NCI-H2171 treated with DMSO at 0.1 percent for 48 hours (cell line): ENCODE measurements at regions not wholly inside any gene's neighbourhood (a gene's known extent, or its start where the extent isn't known, plus 50 kb on each side); places are given as distances from the start of the nearest gene placed in this dataset.
"Not testable (repeated sequence)": the region's sequence is repeated elsewhere in the genome, so short reads cannot be mapped to it uniquely, and the experiment has no call there.

Experiments
- DNase-seq: peaks from one replicate; lab custom pipeline; 2025; lab: John Stamatoyannopoulos, UW

DNA sequence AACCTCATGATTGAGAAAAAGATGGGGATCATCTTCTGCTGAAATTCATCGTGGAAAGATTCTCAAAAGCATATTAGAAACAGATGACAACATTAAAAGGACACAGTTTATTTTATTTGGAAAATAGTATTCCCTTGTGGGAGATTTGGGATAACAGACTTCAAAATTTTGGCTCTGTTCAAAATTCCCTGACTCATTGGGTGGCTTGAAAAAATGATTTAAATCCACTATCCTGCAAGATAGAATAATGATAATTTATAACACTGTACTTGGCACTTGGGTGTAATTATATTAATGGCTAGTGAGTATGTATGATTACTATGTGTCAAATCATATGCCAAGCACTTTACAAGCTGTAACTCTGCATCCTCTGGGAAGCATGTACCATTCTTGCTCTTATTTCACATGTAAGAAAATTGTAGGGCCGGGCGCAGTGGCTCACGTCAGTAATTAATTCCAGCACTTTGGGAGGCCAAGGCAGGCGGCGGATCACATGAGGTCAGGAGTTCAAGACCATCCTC, 128.8 kb downstream of the LMNTD1 start:
- DNase-seq, result no peak

DNA sequence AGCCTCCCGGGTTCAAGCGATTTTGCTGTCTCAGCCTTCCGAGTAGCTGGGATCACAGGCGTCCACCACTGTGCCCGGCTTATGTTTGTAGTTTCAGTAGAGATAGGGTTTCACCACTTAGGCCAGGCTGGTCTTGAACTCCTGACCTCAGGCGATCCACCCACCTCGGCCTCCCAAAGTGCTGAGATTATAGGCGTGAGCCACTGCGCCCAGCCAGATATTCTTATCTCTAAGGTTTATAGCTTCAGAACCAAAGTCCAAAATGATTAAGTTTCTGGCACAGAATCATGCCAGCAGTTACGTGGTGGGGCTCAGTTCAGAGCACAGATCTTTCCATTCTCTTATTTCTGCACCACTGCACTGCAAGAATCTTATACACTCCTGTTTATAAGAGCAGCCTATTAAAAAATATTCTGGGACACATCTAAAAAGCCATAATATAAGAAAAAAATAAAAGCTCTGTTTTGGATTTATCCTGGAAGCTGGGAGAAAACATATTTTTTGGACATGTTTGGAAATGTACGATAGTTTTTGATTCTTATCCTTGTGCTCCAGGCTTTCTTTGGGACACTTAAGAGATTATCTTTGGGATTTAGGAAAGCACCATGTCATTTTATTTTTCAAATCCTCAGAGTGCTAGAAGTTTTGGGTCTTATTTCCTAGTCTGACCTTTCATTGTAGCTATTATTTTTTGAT, 129.6 kb downstream of the LMNTD1 start:
- no peak for DNase-seq

DNA sequence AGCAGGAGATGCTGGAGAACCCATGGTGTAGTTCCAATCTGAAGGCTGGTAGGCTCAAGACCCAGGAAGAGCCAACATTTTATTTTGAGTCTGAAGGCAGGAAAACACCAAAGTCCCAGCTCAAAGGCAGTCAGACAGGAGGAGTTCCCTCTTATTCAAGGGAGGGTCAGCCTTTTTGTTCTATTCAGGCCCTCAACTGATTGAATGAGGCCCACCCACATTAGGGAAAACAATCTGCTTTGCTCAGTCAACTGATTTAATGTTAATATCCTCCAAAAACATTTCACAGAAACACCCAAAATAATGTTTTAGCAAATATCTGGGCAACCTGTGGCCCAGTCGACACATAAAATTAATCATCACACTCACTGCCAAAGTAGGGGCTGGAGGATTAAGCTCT, 130.8 kb downstream of the LMNTD1 start:
- no peak for DNase-seq

DNA sequence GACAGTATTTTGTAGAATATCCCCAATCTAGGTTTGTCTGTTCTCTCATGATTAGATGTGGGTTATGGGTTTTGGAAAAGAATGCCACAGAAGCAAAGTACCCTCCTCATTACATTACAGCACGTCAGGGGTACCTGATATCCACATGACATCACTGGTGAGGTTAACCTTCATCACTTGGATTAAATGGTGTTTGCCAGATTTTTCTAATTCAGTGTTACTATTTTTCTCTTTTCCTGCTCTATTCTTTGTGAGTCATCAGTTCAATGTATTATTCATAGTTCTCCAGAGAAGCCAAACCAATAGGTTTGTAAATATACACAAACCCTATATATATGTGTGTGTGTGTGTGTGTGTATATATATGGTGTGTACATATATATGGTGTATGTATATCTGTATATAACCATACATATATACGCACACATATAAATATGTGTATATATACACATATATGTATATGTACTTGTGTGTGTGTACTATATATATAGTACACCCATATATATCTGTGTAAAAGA, 131.4 kb downstream of the LMNTD1 start:
- DNase-seq, result no peak

DNA sequence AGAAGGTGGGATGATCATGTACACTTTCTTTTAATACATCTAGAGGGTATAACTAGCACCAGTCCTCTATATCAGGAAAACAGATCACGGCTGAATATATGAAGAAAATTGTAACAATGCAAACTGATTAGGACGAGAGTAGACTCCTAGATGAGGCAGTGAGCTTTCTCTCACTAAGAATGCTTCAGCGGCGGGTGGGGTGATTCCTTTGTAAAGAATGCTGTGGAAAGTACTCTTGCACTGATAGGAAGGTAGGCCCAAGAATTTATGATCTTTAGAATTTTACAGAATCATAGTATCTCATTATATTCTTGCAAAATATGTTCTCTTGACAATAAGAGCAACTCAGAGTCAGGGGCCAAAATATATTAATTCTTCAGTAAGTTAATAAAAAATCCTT, 133.0 kb downstream of the LMNTD1 start:
- no peak for DNase-seq

DNA sequence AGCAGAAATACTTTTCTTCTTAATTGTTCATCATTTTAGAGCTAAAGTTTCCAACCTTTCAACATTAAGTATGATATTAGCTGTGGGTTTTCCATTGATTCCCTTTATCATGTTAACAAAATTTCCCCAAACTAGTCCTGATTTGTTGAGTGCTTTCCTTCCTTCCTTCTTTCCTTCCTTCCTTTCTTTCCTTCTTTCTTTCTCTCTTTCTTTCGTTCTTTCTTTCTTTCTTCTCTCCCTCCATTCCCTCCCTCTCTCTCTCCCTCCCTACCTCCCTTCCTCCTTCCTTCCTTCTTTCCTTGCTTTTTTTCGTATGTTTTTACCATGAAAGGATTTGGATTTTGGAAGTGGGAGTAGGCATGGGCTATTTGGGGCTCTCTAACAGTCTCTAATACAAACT, 133.5 kb downstream of the LMNTD1 start:
- no peak for DNase-seq

DNA sequence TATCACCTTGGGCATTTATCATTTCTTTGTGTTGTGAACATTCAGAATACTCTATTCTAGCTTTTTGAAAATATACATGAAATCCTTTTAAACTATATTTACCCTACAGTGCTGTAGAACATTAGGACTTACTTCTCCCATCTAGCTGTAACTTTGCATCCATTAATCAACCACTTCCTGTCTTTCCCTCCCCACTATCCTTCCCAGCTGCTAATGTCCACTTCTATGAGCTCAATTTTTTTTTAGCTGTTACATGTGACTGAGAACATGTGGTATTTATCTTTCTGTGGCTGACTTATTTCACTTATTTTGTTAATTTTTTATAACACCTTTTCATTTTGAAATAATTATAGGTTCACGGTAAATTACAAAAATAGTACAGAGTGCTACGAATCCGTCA, 136.0 kb downstream of the LMNTD1 start:
- no peak for DNase-seq

DNA sequence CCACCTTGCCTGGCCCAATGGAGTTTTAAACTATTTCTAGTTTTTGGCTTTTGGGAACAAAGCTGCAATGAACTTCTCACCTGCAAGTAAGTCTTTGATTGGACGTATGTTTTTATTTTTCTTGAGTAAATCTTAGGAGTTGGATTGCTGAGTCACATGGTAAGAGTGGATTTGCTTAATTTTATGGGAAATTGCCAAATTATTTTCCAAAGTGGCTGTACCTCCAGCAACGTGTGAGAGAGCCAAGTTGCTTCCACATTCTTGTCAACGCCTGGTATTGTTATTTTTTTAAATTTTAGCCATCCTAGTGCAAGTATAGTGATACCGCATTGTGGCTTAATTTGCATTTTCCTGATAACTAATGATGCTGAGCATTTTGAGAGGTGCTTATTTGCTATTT, 136.6 kb downstream of the LMNTD1 start:
- DNase-seq, result no peak

DNA sequence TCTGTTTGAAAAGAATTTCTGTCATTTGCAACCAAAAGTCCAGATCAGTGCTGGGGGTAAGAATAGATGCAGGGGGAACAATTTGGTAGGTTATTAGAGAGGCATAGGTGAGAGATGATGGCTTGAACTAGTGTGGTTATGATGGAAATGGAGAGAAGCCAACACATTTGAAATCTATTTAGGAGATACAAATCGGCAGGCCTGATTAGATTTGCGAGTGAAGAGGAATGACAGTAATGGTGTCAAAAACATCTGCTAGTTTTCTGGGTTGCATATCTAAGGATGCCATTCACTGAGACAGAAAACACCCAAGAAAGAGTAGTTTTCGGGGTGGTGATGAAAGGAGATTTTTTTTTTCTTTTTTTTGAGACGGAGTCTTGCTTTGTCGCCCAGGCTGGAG, 138.1 kb downstream of the LMNTD1 start:
- DNase-seq, result no peak

DNA sequence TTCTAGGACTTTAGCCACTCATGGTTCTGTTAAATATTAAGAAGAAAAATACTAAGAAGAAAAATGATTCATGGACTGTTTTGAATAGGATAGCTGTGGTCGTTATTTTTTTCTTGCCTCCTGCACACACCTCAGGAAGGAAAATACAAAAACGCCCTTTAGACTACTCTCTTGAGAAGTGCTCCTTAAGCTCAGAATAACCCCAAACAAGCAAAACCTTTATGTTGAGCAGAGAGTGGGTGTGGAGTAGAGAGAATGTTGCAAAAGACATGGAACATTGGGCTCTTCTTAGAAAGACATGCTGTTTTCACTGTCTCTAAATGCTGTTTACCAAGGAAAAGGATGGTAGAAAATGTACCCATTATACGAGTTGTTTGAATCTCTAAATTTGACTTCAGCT, 140.3 kb downstream of the LMNTD1 start:
- DNase-seq, result no peak

DNA sequence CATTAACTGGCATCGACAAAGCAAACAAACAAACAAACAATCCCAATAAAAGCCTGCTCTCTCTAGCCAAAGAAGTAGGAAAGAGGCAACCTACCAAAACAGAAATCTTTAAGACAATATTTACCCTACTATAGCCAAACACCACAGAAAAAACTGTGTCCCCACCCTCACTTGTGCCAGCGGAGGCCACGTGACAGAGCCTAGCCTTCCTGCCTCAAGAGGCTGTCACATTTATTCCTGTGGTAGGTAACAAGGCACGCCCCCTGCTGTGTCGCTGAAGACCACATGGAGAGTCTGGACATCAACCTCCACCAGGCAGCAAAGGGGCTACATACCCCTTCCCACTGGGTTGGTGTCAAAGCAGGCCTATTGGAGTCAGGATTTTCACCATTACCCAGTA, 148.1 kb downstream of the LMNTD1 start:
- DNase-seq, result no peak

DNA sequence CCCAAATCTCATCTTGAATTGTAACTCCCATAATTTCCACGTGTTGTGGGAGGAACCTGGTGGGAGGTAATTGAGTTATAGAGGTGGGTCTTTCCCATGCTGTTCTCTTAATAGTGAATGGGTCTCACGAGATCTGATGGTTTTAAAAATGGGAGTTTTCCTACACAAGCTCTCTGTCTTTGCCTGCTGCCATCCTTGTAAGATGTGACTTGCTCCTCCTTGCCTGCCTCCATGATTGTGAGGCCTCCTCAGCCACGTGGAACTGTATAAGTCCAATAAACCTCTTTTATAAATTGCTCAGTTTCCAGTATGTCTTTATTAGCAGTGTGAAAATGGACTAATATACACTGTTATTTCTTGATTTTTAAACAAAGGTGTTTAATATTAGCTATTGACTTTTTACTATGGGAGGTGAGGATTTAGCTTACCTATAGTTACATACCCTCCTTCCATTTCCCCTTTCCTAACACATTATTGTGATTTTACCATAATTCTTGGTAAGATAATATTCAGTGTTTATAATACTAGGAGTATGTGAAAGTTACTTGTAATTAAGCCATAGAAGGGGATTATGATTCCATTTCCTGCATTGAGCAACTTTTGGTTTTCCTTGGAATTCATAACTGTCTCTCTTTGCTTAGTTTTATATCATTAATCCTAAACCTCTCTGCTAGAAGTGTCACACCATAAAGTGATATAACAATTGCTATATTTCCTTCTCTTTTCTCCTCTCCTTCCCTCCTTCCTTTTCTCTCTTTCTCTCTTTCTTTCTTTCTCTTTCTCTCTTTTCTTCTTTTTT, 151.0 kb upstream of the KRAS start:
- DNase-seq, result no peak

DNA sequence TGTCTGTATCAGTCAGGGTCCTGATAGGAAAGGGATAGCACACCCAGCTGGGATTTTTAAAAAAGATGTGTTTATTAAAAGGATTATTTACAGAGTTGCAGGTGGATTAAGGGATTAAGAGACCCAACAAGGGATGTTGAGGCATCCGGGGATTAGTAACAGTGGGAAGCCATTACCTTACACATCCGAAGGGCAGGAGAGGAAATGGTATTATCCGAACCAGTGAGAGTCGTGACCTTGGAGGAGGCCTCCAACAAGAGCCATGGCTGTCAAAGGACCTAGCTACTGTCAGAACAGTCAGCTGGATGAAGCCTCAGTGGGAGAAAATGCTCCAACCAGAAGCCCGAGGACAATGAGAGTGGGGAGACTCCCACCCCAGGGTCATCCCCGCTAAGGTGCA, 146.3 kb upstream of the KRAS start:
- DNase-seq, result no peak

DNA sequence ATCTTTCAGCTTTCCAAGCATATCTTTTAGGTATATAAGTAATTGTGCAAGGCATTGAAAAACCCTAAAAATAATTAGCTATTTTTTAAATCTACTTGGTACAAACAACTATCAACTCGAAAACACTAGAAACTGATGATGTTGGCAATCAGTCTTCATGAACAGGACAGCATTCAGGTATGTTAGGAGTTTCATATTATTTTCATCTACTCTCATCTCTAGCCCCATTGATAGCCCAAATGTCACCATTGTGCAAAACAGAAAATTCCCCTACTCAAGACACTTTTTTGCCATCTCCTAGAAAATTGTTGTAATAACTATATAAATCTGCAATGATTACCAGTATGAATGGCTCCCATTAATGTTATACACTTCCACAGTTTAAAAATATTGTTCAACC, 144.5 kb upstream of the KRAS start:
- no peak for DNase-seq

DNA sequence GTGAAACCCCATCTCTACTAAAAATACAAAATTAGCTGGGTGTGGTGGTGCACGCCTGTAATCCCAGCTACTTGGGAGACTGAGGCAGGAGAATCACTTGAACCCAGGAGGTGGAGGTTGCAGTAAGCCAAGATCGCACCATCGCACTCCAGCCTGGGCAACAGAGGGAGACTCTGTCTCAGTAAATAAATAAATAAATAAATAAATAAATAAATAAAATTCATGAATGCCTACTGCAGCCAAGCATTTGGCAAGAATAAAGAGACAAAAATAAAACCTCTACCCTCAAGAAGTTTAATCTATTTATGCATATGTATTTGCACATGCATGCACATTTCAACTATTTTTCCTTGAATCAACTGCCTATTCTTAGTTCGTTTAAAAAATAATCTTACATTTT, 144.0 kb upstream of the KRAS start:
- DNase-seq, result not testable (repeated sequence)

DNA sequence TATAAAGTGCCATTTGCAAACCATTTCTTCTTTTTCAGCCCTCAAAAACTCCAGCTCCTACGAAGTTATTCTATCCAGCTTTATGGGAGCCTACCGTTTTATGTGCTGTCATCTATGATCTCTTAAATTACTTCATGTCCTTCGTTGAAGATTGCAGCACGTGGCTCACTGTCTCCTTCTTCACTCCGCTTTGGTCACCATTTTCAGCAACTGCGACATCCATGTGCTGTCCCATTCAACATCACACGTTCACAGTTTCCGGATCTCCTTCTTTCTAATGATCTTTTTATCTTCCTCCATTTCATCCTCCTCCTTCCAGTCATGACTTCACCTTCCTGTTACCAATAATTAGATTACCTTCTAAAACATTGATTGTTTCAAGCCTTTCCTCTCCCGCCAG, 143.3 kb upstream of the KRAS start:
- DNase-seq, result no peak

DNA sequence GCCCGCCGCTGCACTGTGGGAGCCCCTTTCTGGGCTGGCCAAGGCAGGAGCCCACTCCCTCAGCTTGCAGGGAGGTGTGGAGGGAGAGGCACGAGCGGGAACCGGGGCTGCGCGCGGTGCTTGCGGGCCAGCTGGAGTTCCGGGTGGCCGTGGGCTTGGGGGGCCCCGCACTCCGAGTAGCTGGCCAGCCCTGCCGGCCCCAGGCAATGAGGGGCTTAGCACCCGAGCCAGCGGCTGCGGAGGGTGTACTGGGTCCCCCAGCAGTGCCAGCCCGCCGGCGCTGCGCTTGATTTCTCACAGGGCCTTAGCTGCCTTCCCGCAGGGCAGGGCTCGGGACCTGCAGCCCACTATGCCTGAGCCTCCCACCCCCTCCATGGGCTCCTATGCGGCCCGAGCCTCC, 140.6 kb upstream of the KRAS start:
- not testable (repeated sequence) for DNase-seq

DNA sequence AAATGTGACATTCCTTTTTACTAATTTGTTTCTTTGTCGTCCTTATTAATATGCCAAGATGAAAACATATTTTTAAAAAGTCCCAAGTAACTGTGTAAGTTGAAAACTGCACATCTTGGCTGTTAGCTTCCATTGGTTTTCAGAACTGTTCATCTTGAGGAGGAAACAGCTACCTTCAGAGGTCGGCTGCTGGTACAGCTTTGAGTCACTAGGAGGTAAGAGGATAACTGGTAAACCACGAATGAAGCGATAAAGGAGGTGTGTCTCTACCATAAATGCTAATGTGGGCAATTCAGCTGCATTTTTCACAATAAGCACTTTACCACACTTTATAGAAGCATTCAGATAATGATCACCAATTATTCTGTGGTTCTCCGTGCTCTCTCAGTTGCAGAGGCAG, 137.5 kb upstream of the KRAS start:
- no peak for DNase-seq

DNA sequence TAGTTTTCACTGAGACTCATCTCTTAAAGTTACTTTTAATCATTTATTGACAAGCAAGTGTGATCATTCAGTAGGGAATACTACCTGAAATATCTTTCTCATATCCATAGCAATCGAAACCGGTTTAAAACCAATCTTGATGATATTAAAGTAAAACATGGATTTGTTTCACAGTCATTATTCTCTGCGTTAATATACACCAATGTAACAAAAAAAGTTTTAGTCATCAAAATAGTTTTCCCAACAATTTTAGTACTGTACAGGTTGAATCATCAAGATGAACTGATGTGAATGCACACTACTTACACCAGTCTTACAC, 137.0 kb upstream of the KRAS start:
- no peak for DNase-seq

DNA sequence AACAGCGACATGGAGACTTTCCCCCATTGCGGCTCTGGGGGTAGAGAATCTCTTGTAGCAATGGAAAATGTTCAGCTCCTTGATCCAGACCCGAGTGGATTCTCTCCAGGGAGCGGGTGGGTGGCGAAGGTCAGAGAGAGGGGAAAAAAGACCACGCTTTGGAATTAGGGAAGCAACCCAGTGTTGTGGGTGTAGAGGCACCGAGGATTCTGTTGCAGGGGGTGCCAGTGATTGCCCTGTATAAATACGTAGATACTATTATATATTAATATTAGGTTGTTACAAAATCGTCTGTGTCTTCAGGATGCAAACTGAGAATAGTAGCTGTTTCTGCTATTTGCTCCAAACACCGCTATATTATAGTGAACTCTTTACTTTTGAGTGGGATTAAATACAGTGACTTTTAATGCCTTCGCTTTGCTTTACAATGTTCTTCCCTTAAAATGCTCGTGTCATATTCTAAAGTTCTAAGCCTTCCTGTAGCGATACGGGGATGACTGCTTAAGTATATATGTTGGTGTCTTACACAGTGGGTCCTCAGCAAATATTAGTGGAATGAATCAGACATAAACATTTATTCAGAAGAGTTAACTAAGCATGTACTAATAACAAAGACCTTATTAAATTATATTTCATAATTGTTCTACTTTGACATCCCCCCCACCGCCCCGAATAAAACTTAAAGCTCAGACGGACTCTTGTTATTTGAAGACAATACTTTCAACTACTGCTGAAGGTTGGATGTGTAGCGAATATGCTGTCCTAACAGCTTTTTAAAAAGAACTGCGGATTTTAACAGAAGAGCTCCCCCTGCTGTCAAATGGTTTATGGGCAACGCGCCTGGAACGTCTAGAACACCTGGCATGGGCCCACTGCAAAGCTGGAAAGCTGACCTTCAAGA, 136.4 kb upstream of the KRAS start:
- peak; percentile 79 for DNase-seq

DNA sequence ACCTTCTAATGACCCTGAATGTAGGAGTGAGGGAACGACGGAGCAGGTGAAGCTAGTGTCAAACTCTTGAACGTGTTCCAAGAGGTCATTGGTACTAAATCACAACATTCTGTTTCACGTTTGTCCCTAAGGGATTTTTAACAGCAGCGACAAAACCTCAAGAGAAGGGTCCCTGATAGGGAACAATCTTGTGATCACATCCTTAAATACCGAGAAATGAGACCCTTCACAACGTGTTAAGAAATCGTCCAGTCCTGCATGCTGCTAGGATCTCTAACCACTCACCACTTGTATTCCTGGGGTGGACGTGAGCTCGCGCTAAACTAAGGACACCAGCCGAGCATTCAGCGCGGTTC, 134.1 kb upstream of the KRAS start:
- no peak for DNase-seq

DNA sequence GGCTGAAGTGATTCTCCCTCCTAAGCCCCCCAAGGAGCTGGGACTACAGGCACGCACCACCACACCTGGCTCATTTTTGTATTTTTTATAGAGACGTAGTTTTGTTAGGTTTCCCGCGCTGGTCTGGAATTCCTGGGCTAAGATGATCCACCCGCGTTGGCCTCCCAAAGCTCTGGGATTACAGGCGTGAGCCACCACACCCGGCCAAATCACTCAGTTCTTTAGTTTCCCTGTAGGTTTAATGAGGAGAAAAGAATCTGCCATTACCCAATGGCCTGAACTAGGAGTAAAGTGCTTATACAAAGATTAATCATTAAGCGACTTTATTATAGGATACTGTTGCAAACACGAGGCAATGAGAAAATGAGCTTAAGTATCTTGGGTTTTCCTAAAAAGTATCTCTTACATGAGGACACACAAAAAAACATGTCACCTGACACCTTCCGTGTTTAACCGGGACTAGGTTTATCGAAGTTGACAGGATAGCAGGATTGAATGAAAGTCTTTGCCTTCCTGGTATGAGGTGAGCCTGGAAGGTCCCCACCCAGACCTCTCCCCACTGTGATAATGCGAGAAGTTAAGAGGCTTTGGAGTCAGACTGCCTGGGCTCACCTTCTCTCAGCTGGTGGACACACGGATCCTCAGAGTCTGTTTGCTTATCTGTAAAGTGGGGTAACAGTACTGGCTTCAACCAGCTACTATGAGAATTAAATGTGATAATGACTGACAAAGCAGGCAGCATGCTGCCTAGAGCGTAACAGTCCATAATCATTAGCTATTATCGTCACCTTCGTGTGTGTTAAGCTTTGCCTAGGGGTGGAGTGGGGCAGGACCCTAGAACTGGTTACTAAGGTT, 133.5 kb upstream of the KRAS start:
- DNase-seq, result no peak
